GM12891 (cell line): ENCODE measurements at regions not wholly inside any gene's neighbourhood (a gene's known extent, or its start where the extent isn't known, plus 50 kb on each side); places are given as distances from the start of the nearest gene placed in this dataset.
A peak's percentile ranks its signal among the peaks of the same experiment; 100 is the strongest.
"Not testable (repeated sequence)": the region's sequence is repeated elsewhere in the genome, so short reads cannot be mapped to it uniquely, and the experiment has no call there.

Experiments
- DNase-seq: peaks from one replicate; pipeline ENCODE4 v3.0.0; 2011; ENCODE audit warnings: low spot score; ENCODE audit not compliant: insufficient read length
- FAIRE-seq: peaks from 2 replicates; lab custom pipeline; 2011; peaks lifted over from hg19 to GRCh38; lab: Jason Lieb, UNC
- PAX5 ChIP-seq: IDR thresholded peaks from 2 replicates; pipeline ENCODE4 v1.6.1; 2011; ENCODE audit warnings: low read length, moderate library complexity, mild to moderate bottlenecking; ENCODE audit not compliant: insufficient read depth, severe bottlenecking
- POLR2A ChIP-seq: IDR thresholded peaks from 2 replicates; pipeline ENCODE4 v1.6.1; 2011; ENCODE audit warnings: low read depth, low read length, control low read depth
- POLR2AphosphoS5 ChIP-seq: IDR thresholded peaks from 2 replicates; pipeline ENCODE4 v1.6.1; 2011; ENCODE audit warnings: low read depth, low read length, control low read depth
- POU2F2 ChIP-seq: IDR thresholded peaks from 2 replicates; pipeline ENCODE4 v1.6.1; 2011; ENCODE audit warnings: low read depth, mild to moderate bottlenecking, control low read depth, low read length, moderate library complexity
- SPI1 ChIP-seq: IDR thresholded peaks from 2 replicates; pipeline ENCODE4 v1.6.1; 2011; ENCODE audit warnings: low read depth, low read length, control low read depth
- TAF1 ChIP-seq: IDR thresholded peaks from 2 replicates; pipeline ENCODE4 v1.6.1; 2011; ENCODE audit warnings: low read depth, low read length, control low read depth

DNA sequence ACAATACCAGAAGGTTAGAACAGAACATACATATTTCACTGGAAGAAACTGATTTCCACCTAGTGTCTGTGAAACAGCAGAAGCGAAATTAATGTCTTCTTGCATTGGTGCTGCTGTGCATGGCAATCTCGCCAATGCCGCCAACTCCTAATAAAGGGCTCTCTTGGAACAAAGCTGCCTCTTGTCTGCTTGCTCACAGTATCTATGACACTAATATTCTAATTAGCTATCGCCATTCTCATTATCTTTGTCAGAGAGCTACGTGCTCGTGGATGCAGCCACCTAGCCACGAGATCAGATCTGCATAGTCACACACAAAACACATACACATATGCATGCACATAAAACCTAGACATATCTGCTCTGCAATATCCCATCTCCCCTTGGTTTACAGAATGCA, 145.9 kb upstream of the OLIG3 start:
- FAIRE-seq (peak; percentile 81), DNase-seq (no peak)
- TF ChIP-seq PAX5 = no peak
- TF ChIP-seq POLR2A = no peak
- TF ChIP-seq TAF1 = no peak
- no peak for TF ChIP-seq POU2F2
- TF ChIP-seq POLR2AphosphoS5 = no peak
- no peak for TF ChIP-seq SPI1

DNA sequence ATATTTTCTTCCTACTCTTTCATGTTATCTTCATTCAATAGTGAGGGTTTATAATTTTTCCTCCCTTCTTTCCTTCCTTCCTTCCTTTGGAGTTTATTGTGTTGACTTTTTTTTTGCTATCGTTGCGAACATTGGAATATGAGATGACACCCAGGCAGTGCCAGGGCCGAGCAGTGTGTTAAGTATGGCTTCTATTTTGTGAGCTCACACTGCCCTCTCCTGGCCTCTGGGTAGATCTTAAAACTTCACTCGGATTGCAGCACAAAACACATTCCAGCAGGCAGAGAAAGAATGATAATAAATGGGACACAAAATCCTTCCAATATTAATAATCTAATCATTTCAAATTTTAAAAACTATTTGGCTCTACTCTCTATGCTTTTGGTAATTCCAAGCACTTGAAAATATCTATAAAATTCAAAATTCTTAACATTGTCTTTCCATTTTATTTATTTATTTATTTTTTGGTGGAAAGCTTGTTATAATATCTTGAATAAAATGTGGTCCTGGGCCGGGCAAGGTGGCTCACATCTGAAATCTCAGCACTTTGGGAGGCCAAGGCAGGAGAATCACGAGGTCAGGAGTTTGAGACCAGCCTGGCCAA, 147.4 kb upstream of the OLIG3 start:
- FAIRE-seq (peak; percentile 92), DNase-seq (no peak)
- no peak for TF ChIP-seq POLR2AphosphoS5
- no peak for TF ChIP-seq PAX5
- no peak for TF ChIP-seq SPI1
- no peak for TF ChIP-seq POU2F2

GRCh38 chr6:137643210-137643609, 149.0 kb upstream of the OLIG3 start:
- FAIRE-seq, DNase-seq: not testable (repeated sequence)

DNA sequence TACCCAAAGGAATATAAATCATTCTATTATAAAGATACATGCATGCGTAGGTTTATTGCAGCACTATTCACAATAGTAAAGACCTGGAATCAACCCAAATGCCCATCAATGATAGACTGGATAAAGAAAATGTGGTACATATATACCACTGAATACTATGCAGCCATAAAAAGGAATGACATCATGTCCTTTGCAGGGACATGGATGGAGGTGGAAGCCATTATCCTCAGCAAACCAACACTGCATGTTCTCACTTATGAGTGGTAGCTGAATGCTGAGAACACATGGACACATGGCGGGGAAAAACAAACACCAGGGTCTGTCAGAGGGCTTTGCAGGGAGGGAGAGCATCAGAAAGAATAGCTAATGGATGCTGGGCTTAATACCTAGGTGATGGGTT, 149.4 kb upstream of the OLIG3 start:
- DNase-seq, FAIRE-seq: not testable (repeated sequence)

DNA sequence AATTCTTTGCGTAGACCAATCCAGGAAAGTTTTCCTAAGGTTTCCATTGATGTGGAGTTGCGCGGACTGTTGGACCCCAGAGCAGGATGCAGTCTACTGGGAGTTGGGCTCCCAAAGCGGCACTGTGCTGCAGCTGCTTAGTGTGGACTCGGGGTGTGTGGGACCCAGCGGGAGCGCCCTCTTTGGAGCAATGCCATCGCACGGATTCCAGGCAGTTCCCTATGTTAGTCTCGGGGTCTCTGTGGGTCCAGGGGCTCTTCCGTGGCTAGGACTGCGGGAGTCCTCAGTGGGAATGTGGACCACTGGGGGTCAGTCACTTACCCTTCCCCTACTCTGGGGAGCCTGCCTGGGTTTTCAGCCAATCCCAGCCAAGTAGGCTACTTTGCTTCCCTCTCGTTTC, 151.7 kb upstream of the OLIG3 start:
- TF ChIP-seq SPI1 = no peak
- DNase-seq (no peak), FAIRE-seq (no peak)

DNA sequence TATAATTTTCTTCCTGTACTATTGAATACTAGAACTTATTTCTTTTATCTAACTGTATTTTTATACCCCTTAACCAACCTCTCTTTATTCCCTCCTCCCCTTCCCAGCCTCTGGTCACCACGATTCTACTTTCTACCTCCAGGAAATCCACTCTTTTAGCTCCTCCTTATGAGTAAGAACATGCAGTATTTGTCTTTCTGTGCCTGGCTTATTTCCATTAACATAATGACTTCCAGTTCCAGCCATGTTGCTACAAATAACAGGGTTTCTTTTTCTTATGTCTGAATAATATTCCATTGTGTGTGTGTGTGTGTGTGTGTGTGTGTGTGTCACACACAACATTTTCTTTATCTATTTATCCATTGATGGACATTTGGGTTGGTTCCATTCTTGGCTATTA, 152.3 kb upstream of the OLIG3 start:
- FAIRE-seq = no peak
- TF ChIP-seq PAX5 (no peak), POU2F2 (no peak), POLR2AphosphoS5 (no peak), SPI1 (no peak), POLR2A (no peak), TAF1 (no peak)
- DNase-seq = no peak

GRCh38 chr6:137647762-137648447, 153.7 kb upstream of the OLIG3 start:
- no peak for TF ChIP-seq POLR2A
- no peak for TF ChIP-seq PAX5
- TF ChIP-seq TAF1 = no peak
- TF ChIP-seq SPI1 = no peak
- TF ChIP-seq POLR2AphosphoS5 = no peak
- TF ChIP-seq POU2F2 = no peak
- DNase-seq = no peak
- peak; percentile 91 for FAIRE-seq

GRCh38 chr6:137650720-137651119, 156.5 kb upstream of the OLIG3 start:
- FAIRE-seq (no peak), DNase-seq (no peak)
- TF ChIP-seq TAF1 = no peak
- no peak for TF ChIP-seq POLR2A
- no peak for TF ChIP-seq POLR2AphosphoS5
- no peak for TF ChIP-seq PAX5
- TF ChIP-seq POU2F2 = no peak
- TF ChIP-seq SPI1 = no peak

DNA sequence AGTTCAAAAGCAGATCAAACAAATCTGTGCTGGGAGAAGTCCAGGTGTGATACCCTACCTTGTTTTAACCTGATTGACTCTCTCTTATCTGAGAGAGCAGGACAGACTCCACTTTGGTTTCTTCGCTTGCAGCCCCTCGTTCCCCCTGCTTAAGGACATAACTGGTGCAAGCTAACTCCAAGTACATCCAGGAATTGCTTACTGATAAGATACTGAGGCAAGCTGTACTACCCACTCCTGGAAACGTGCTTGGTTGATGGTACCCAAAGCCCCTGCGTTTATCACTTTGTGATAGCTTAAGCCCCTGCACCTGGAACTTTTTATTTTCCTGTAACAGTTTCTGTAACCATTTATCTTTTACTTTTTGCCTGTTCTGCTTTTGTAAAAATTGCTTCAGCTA, 157.0 kb upstream of the OLIG3 start:
- DNase-seq (no peak), FAIRE-seq (no peak)
- TF ChIP-seq TAF1 (no peak), POU2F2 (no peak), SPI1 (no peak), PAX5 (no peak), POLR2AphosphoS5 (no peak), POLR2A (no peak)

DNA sequence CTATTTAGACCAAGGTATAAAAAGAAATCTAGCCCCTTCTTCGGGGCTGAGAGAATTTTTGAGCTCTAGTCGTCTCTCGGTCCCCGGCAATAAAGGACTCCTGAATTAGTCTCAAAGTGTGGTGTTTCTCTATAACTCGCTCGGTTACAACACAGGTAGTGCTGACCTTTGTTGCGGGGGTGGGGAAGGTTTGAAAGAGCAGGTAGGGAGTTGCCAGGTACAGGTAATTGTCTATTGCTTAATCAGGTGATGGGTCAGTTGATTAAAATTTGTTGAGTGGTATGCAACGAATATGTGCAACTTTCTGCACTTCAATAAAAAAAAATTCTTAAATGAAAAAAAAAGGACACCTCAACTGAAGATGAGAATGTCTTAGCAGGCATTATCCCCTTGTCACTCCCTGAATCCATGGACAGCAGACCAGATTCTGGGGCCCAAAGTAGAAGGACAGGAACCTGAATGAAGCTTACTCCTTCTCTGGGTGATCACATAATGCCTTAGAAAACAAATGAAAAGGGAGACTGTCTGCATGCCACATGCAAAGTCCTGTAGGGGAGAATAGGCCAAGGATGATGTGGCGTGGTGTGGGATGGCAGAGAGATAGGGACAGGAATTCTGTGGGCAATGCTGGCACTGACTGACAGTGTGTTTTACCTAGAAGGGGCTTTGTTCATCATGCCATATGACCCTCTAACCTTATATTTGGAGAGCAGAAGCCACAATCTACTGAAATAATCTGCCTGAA, 157.6 kb upstream of the OLIG3 start:
- DNase-seq = no peak
- no peak for FAIRE-seq
- TF ChIP-seq POU2F2 = no peak
